ENCODE measurements at regions not wholly inside any gene's neighbourhood (a gene's known extent, or its start where the extent isn't known, plus 50 kb on each side); places are given as distances from the start of the nearest gene placed in this dataset.
A peak's percentile ranks its signal among the peaks of the same experiment; 100 is the strongest.

GRCh38 chr6:81808851-81809570 lies 56.5 kb upstream of the TENT5A start:
- DNase-seq: no peak

- peak; percentile 59 for DNase-seq
Measured at GRCh38 chr6:81806793-81807565, 54.5 kb upstream of the TENT5A start.

- DNase-seq: no peak
Measured at GRCh38 chr6:81802356-81802755, 49.9 kb upstream of the TENT5A start.

All from islet precursor cell (in vitro differentiated cells).